ENCODE measurements at regions not wholly inside any gene's neighbourhood (a gene's known extent, or its start where the extent isn't known, plus 50 kb on each side); places are given as distances from the start of the nearest gene placed in this dataset.

DNA sequence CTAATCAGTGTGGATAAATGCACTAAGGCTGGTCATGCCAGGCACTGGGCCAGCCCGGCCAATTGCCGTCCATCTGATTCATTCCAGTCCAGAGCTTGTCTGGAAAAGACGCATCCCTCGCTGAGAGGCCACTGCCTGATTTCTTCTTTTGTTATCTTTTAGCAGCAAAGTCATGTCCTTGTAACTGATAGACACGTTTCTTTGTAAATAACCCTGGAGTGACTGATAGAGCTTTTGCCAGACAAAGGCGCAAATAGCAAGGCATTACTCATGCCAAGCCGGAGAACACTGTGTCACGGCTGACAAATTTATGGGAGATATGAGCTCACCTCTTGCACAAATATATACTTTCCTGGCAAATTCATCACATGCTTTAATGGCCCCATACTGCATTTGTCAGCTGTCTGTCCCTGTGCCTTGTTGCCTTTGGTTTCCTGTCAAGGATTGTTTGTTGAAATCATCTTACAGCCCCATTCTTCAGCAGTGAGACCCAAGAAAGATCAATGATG, 164.4 kb downstream of the ETAA1 start:
- TF ChIP-seq EP300 (conservative IDR thresholded peaks at IDR 0.05; ENCODE audit: poor library complexity, severe bottlenecking) = peak; percentile 90
- TF ChIP-seq, protein P1, sequence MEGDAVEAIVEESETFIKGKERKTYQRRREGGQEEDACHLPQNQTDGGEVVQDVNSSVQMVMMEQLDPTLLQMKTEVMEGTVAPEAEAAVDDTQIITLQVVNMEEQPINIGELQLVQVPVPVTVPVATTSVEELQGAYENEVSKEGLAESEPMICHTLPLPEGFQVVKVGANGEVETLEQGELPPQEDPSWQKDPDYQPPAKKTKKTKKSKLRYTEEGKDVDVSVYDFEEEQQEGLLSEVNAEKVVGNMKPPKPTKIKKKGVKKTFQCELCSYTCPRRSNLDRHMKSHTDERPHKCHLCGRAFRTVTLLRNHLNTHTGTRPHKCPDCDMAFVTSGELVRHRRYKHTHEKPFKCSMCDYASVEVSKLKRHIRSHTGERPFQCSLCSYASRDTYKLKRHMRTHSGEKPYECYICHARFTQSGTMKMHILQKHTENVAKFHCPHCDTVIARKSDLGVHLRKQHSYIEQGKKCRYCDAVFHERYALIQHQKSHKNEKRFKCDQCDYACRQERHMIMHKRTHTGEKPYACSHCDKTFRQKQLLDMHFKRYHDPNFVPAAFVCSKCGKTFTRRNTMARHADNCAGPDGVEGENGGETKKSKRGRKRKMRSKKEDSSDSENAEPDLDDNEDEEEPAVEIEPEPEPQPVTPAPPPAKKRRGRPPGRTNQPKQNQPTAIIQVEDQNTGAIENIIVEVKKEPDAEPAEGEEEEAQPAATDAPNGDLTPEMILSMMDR (IDR thresholded peaks at IDR 0.05; ENCODE audit: poor library complexity, severe bottlenecking) = no peak

Measured in neural cell (in vitro differentiated cells).